B cell (primary cell): ENCODE measurements at regions not wholly inside any gene's neighbourhood (a gene's known extent, or its start where the extent isn't known, plus 50 kb on each side); places are given as distances from the start of the nearest gene placed in this dataset.

Source experiments
- ATAC-seq: fragments of 200-7000 bp; cut with Tn5 transposase; one replicate; pipeline ENCODE4 v1.10.0; 2021; ENCODE audit warnings: low read depth, mild to moderate bottlenecking, moderate number of reproducible peaks, moderate library complexity
- CTCF ChIA-PET: fragments of 350-600 bp; sonication (Branson Sonifier 250); formaldehyde crosslinking; loops from one replicate; lab custom pipeline; 2021; ENCODE audit warnings: antibody characterized with exemption, inconsistent platforms; lab: Charles Lee
- POLR2A ChIA-PET: fragments of 350-600 bp; sonication (Branson Sonifier 250); formaldehyde crosslinking; loops from one replicate; lab custom pipeline; 2021; ENCODE audit warnings: antibody characterized with exemption; lab: Charles Lee
- DNase-seq: peaks from one replicate; pipeline ENCODE4 v3.0.0; 2013
- H2AFZ ChIP-seq: 2 replicates; pipeline ENCODE4 v1.6.1; 2012; ENCODE audit warnings: mild to moderate bottlenecking, low read depth, low read length; ENCODE audit not compliant: insufficient read depth, poor library complexity, severe bottlenecking
- H3K27ac ChIP-seq, 2 donors: 1 replicate in 1 of 2; 2 replicates in 1 of 2; pipeline ENCODE4 v1.5.1; 2012 to 2013; ENCODE audit warnings: low read length in 2 of 2, mild to moderate bottlenecking in 2 of 2, moderate library complexity in 1 of 2
- H3K27me3 ChIP-seq, 4 experiments: fragments of 200-600 bp in 1 of 4; sonication (generic) in 1 of 4; replicated peaks in 1 of 4; 1 replicate in 2 of 4; 2 replicates in 2 of 4; pipeline versions ENCODE4 v1.6.1 to v1.7.0; 2013 to 2016; ENCODE audit warnings: low read length in 3 of 4, mild to moderate bottlenecking in 2 of 4, mixed read lengths in 1 of 4, moderate library complexity in 1 of 4; ENCODE audit not compliant: insufficient read depth in 4 of 4, control insufficient read depth in 3 of 4; ENCODE audit errors: control extremely low read depth in 1 of 4
- H3K36me3 ChIP-seq, 2 experiments: replicated peaks in 1 of 2; 1 replicate in 1 of 2; 2 replicates in 1 of 2; pipeline versions ENCODE4 v1.6.1 to v1.7.1; 2013; ENCODE audit warnings: low read length in 1 of 2; ENCODE audit not compliant: insufficient read depth in 2 of 2, control insufficient read depth in 1 of 2; ENCODE audit errors: control extremely low read depth in 1 of 2, extremely low read depth in 1 of 2
- H3K4me1 ChIP-seq, 2 donors: fragments of 200-600 bp in 1 of 2; sonication (generic) in 1 of 2; 1 replicate in 1 of 2; 2 replicates in 1 of 2; pipeline versions ENCODE4 v1.5.1 to v1.6.1; 2013 to 2017; ENCODE audit warnings: low read length in 2 of 2; ENCODE audit not compliant: control insufficient read depth in 2 of 2, insufficient read depth in 2 of 2
- H3K4me2 ChIP-seq: replicated peaks from 2 replicates; pipeline ENCODE3; 2012; ENCODE audit warnings: mild to moderate bottlenecking, low read depth, low read length; ENCODE audit not compliant: poor library complexity, severe bottlenecking
- H3K4me3 ChIP-seq, 5 experiments: fragments of 200-600 bp in 1 of 5; sonication (generic) in 1 of 5; 1 replicate in 3 of 5; 2 replicates in 2 of 5; pipeline versions ENCODE4 v1.5.1 to v1.7.0; 2011 to 2016; ENCODE audit warnings: low read length in 4 of 5, mild to moderate bottlenecking in 4 of 5, low read depth in 2 of 5, control low read depth in 1 of 5, moderate library complexity in 1 of 5; ENCODE audit not compliant: insufficient read depth in 1 of 5; ENCODE audit errors: control extremely low read depth in 1 of 5, extremely low read depth in 1 of 5
- H3K79me2 ChIP-seq: fragments of 200-600 bp; sonication (generic); one replicate; pipeline ENCODE4 v1.6.0; 2016; ENCODE audit warnings: low read length; ENCODE audit not compliant: control insufficient read depth, insufficient read depth
- H3K9ac ChIP-seq: fragments of 200-600 bp; sonication (generic); 2 replicates; pipeline ENCODE4 v1.6.1; 2017; ENCODE audit warnings: mild to moderate bottlenecking, low read length, moderate library complexity
- H3K9me3 ChIP-seq, 3 donors: one replicate each; pipeline versions ENCODE4 v1.6.1 to v1.7.1; 2013; ENCODE audit warnings: low read length in 2 of 3; ENCODE audit not compliant: control insufficient read depth in 2 of 3, insufficient read depth in 1 of 3; ENCODE audit errors: control extremely low read depth in 1 of 3
- H4K20me1 ChIP-seq: 2 replicates; pipeline ENCODE4 v1.6.0; 2012; ENCODE audit warnings: mild to moderate bottlenecking, low read length; ENCODE audit not compliant: insufficient read depth, control insufficient read depth, poor library complexity, severe bottlenecking
- H3K27ac Mint-ChIP-seq: one replicate; pipeline ENCODE4 v1.8.0; 2021; ENCODE audit warnings: mixed read lengths
- H3K27me3 Mint-ChIP-seq: one replicate; pipeline ENCODE4 v1.8.0; 2021; ENCODE audit warnings: mixed read lengths
- H3K4me1 Mint-ChIP-seq: one replicate; pipeline ENCODE4 v1.8.0; 2021; ENCODE audit warnings: mixed read lengths
- H3K4me3 Mint-ChIP-seq: one replicate; pipeline ENCODE4 v1.8.0; 2021; ENCODE audit warnings: mixed read lengths
- H3K9me3 Mint-ChIP-seq: one replicate; pipeline ENCODE4 v1.8.0; 2022; ENCODE audit warnings: mixed read lengths; ENCODE audit not compliant: insufficient read depth
- CTCF ChIP-seq: fragments of 200-600 bp; IDR thresholded peaks from one replicate; pipeline ENCODE4 v1.8.0; 2022; ENCODE audit warnings: antibody characterized with exemption, mild to moderate bottlenecking
- EZH2 ChIP-seq: IDR thresholded peaks from 2 replicates; pipeline ENCODE4 v1.6.1; 2012; ENCODE audit warnings: borderline replicate concordance, low read depth, mild to moderate bottlenecking, moderate library complexity, low read length; ENCODE audit not compliant: insufficient read depth, poor library complexity, severe bottlenecking
- WGBS: methylation state at CpG from one replicate; pipeline ENCODE4 v1.1.5; 2013; ENCODE audit warnings: missing lambda C conversion rate; ENCODE audit not compliant: insufficient coverage; 5-methylcytosine and 5-hydroxymethylcytosine counted together
- intact Hi-C: fragments of 100-400 bp; cut with micrococcal nuclease; formaldehyde crosslinking; loops from one replicate; pipeline ENCODE4 v1.10.0; 2022

- Histone ChIP-seq H3K4me2 (no peak overlapping the region), H3K27me3 (peaks cover 0 to 31% (median 6%) of the 10 kb centered on the region in 4 experiments), H3K79me2 (no peaks in the 10 kb centered on the region), H3K9me3 (no peaks in the 10 kb centered on the region), H4K20me1 (no peaks in the 10 kb centered on the region), H3K9ac (no peak overlapping the region), H3K36me3 (no peaks in the 10 kb centered on the region), H3K4me1 (no peaks in the 10 kb centered on the region), H3K4me3 (no peak overlapping the region), H2AFZ (no peak overlapping the region), H3K27ac (no peak overlapping the region)
- DNase-seq, result no peak
- Mint-ChIP-seq H3K4me1 (no peaks in the 10 kb centered on the region), H3K9me3 (no peaks in the 10 kb centered on the region), H3K27me3 (peaks cover 61% of the 10 kb centered on the region), H3K4me3 (no peak overlapping the region), H3K27ac (no peak overlapping the region)
- no peak for ATAC-seq
- WGBS, result 79% methylated on average over 15 of the region's 15 CpGs
- ChIA-PET CTCF (no interaction called here), POLR2A (interaction anchor here (0.6 kb wide), 1 partner anchor 56 kb away, joined by 3 read pairs; no protein-coding TSS in a partner anchor)
- TF ChIP-seq EZH2 (no peak), CTCF (no peak)
- intact Hi-C loops, result no loop called here
Measured at GRCh38 chr9:129245276-129245675, 67.2 kb upstream of the IER5L start.

- Histone ChIP-seq H3K27me3 (peaks cover 0 to 24% (median under 1%) of the 10 kb centered on the region in 4 experiments), H3K4me1 (no peaks in the 10 kb centered on the region), H2AFZ (no peak overlapping the region), H3K9ac (no peak overlapping the region), H3K9me3 (no peaks in the 10 kb centered on the region), H3K27ac (no peak overlapping the region), H3K4me3 (no peak overlapping the region), H4K20me1 (no peaks in the 10 kb centered on the region), H3K4me2 (no peak overlapping the region), H3K36me3 (no peaks in the 10 kb centered on the region), H3K79me2 (no peaks in the 10 kb centered on the region)
- H3K27me3 Mint-ChIP-seq, result peaks cover 49% of the 10 kb centered on the region
- ATAC-seq (no peak), DNase-seq (no peak)
- TF ChIP-seq CTCF, result no peak
- TF ChIP-seq EZH2, result no peak
- no peaks in the 10 kb centered on the region for H3K4me1 Mint-ChIP-seq
- intact Hi-C loops, result no loop called here
- no peaks in the 10 kb centered on the region for H3K9me3 Mint-ChIP-seq
- H3K27ac Mint-ChIP-seq, result no peak overlapping the region
- ChIA-PET POLR2A (no interaction called here), CTCF (no interaction called here)
- WGBS, result 94% methylated on average over 20 of the region's 20 CpGs
- no peak overlapping the region for H3K4me3 Mint-ChIP-seq
Measured at GRCh38 chr9:129242971-129243561, 65.0 kb upstream of the IER5L start.
